CD14-positive monocyte (primary cell): ENCODE measurements at regions not wholly inside any gene's neighbourhood (a gene's known extent, or its start where the extent isn't known, plus 50 kb on each side); places are given as distances from the start of the nearest gene placed in this dataset.

Source experiments
- DNase-seq, 3 donors: peaks; one replicate each; pipeline ENCODE4 v3.0.0-alpha.2; 2011 to 2022
- H2AFZ ChIP-seq: 2 replicates; pipeline ENCODE4 v1.6.0; 2012; ENCODE audit warnings: mild to moderate bottlenecking, low read depth, low read length, inconsistent platforms; ENCODE audit not compliant: insufficient read depth, poor library complexity, severe bottlenecking
- H3K27ac ChIP-seq, 2 donors: 1 replicate in 1 of 2; 2 replicates in 1 of 2; pipeline ENCODE4 v1.5.1; 2012 to 2013; ENCODE audit warnings: low read length in 2 of 2, control low read depth in 1 of 2, inconsistent platforms in 1 of 2, low read depth in 1 of 2, mild to moderate bottlenecking in 1 of 2
- H3K27me3 ChIP-seq, 2 donors: one replicate each; pipeline versions ENCODE4 v1.6.0 to v1.6.1; 2011 to 2013; ENCODE audit warnings: low read length in 2 of 2; ENCODE audit not compliant: control insufficient read depth in 2 of 2, insufficient read depth in 2 of 2
- H3K36me3 ChIP-seq, 2 donors: replicated peaks in 1 of 2; 1 replicate in 1 of 2; 2 replicates in 1 of 2; pipeline versions ENCODE4 v1.5.1 to v1.6.1; 2012 to 2013; ENCODE audit warnings: low read length in 2 of 2, control low read depth in 1 of 2, inconsistent platforms in 1 of 2, mild to moderate bottlenecking in 1 of 2; ENCODE audit not compliant: insufficient read depth in 2 of 2, control insufficient read depth in 1 of 2
- H3K4me1 ChIP-seq, 2 donors: 1 replicate in 1 of 2; 2 replicates in 1 of 2; pipeline versions ENCODE4 v1.5.1 to v1.6.1; 2012 to 2013; ENCODE audit warnings: low read length in 2 of 2, control low read depth in 1 of 2, inconsistent platforms in 1 of 2, mild to moderate bottlenecking in 1 of 2, moderate library complexity in 1 of 2; ENCODE audit not compliant: insufficient read depth in 2 of 2, control insufficient read depth in 1 of 2
- H3K4me2 ChIP-seq: replicated peaks from 2 replicates; pipeline ENCODE3; 2012; ENCODE audit warnings: low read length, moderate library complexity, mild to moderate bottlenecking; ENCODE audit not compliant: poor library complexity, severe bottlenecking; ENCODE audit errors: extremely low read depth
- H3K4me3 ChIP-seq, 3 experiments: fragments of 200-600 bp in 1 of 3; sonication (generic) in 1 of 3; replicated peaks in 1 of 3; 1 replicate in 2 of 3; 2 replicates in 1 of 3; pipeline ENCODE4 v1.5.1; 2011 to 2013; ENCODE audit warnings: low read length in 3 of 3, mild to moderate bottlenecking in 3 of 3, control low read depth in 2 of 3, low read depth in 2 of 3, inconsistent platforms in 1 of 3, moderate library complexity in 1 of 3
- H3K79me2 ChIP-seq: 2 replicates; pipeline ENCODE4 v1.6.0; 2012; ENCODE audit warnings: mild to moderate bottlenecking, control low read depth, inconsistent platforms, low read length, moderate library complexity; ENCODE audit not compliant: insufficient read depth
- H3K9ac ChIP-seq: 2 replicates; pipeline ENCODE4 v1.6.0; 2017; ENCODE audit warnings: low read length, mild to moderate bottlenecking; ENCODE audit not compliant: insufficient read depth, poor library complexity, severe bottlenecking
- H3K9me3 ChIP-seq, 2 donors: replicated peaks in 1 of 2; 1 replicate in 1 of 2; 2 replicates in 1 of 2; pipeline versions ENCODE4 v1.5.1 to v1.6.1; 2012 to 2013; ENCODE audit warnings: low read length in 2 of 2, control low read depth in 1 of 2; ENCODE audit not compliant: control insufficient read depth in 1 of 2, insufficient read depth in 1 of 2
- H4K20me1 ChIP-seq: 2 replicates; pipeline ENCODE4 v1.6.0; 2012; ENCODE audit warnings: mild to moderate bottlenecking, low read length, control low read depth, moderate library complexity; ENCODE audit not compliant: insufficient read depth
- H3K27ac Mint-ChIP-seq, 7 donors: one replicate each; pipeline ENCODE4 v1.8.0; 2020; ENCODE audit warnings: mild to moderate bottlenecking in 7 of 7, mixed read lengths in 7 of 7, moderate library complexity in 6 of 7, inconsistent platforms in 2 of 7
- H3K27me3 Mint-ChIP-seq, 3 donors: one replicate each; pipeline ENCODE4 v1.8.0; 2021 to 2022; ENCODE audit warnings: low read depth in 3 of 3, mild to moderate bottlenecking in 3 of 3, mixed read lengths in 3 of 3, moderate library complexity in 3 of 3, inconsistent platforms in 1 of 3
- H3K36me3 Mint-ChIP-seq, 2 donors: one replicate each; pipeline ENCODE4 v1.8.0; 2020; ENCODE audit warnings: mixed read lengths in 2 of 2, inconsistent platforms in 1 of 2, mild to moderate bottlenecking in 1 of 2
- H3K4me1 Mint-ChIP-seq: one replicate; pipeline ENCODE4 v1.8.0; 2020; ENCODE audit warnings: mild to moderate bottlenecking, mixed read lengths
- H3K4me3 Mint-ChIP-seq, 2 donors: one replicate each; pipeline ENCODE4 v1.8.0; 2020; ENCODE audit warnings: mild to moderate bottlenecking in 2 of 2, mixed read lengths in 2 of 2, moderate library complexity in 1 of 2
- H3K9me3 Mint-ChIP-seq, 7 donors: one replicate each; pipeline ENCODE4 v1.8.0; 2020 to 2022; ENCODE audit warnings: mixed read lengths in 7 of 7, mild to moderate bottlenecking in 6 of 7, moderate library complexity in 6 of 7, inconsistent platforms in 2 of 7
- CTCF ChIP-seq: fragments of 200-600 bp; IDR thresholded peaks from one replicate; pipeline ENCODE4 v1.8.0; 2022; ENCODE audit warnings: antibody characterized with exemption, mild to moderate bottlenecking
- WGBS: methylation state at CpG from one replicate; pipeline ENCODE4 v1.1.5; 2013; ENCODE audit warnings: missing lambda C conversion rate; ENCODE audit not compliant: insufficient coverage; 5-methylcytosine and 5-hydroxymethylcytosine counted together
- intact Hi-C, 2 donors: fragments of 100-400 bp; cut with micrococcal nuclease; formaldehyde crosslinking; loops; one replicate each; pipeline versions ENCODE4 v1.15.0 to v1.15.1; 2023

- no peaks in the 10 kb centered on the region for H3K79me2 ChIP-seq
- DNase-seq, result no peak
- H3K9ac ChIP-seq, result no peak overlapping the region
- no peak overlapping the region for H3K4me3 ChIP-seq
- H3K27me3 ChIP-seq, result no peaks in the 10 kb centered on the region
- no peaks in the 10 kb centered on the region for H4K20me1 ChIP-seq
- Mint-ChIP-seq H3K9me3 (peaks cover 0 to 6% (median 2%) of the 10 kb centered on the region in 7 donors), H3K4me1 (no peaks in the 10 kb centered on the region), H3K27me3 (no peaks in the 10 kb centered on the region), H3K27ac (no peak overlapping the region), H3K4me3 (no peak overlapping the region), H3K36me3 (no peaks in the 10 kb centered on the region)
- H3K27ac ChIP-seq, result no peak overlapping the region
- no peak overlapping the region for H3K4me2 ChIP-seq
- no peak for TF ChIP-seq CTCF
- H2AFZ ChIP-seq, result no peak overlapping the region
- no peaks in the 10 kb centered on the region for H3K36me3 ChIP-seq
- WGBS, result no CpG with 5 or more reads among the region's 1 CpG
- intact Hi-C loops, result no loop called here
- no peaks in the 10 kb centered on the region for H3K9me3 ChIP-seq
- H3K4me1 ChIP-seq, result no peaks in the 10 kb centered on the region
Observed at GRCh38 chr6:4327841-4328240, 192.5 kb upstream of the ECI2 start.

GRCh38 chr6:4324746-4325145 is 189.4 kb upstream of the ECI2 start:
- intact Hi-C loops, result no loop called here

More at GRCh38 chr6:4324746-4325145, 189.4 kb upstream of the ECI2 start:
- Histone ChIP-seq H3K4me2 (no peak overlapping the region), H3K36me3 (no peaks in the 10 kb centered on the region), H3K79me2 (no peaks in the 10 kb centered on the region), H3K27ac (no peak overlapping the region), H3K4me1 (peaks cover 6 to 7% of the 10 kb centered on the region in 2 donors), H3K27me3 (no peaks in the 10 kb centered on the region), H3K9me3 (no peaks in the 10 kb centered on the region), H3K9ac (no peak overlapping the region), H3K4me3 (no peak overlapping the region), H4K20me1 (no peaks in the 10 kb centered on the region), H2AFZ (no peak overlapping the region)
- H3K36me3 Mint-ChIP-seq, result no peaks in the 10 kb centered on the region
- H3K4me3 Mint-ChIP-seq, result no peak overlapping the region
- H3K4me1 Mint-ChIP-seq, result peaks cover 8% of the 10 kb centered on the region
- H3K27me3 Mint-ChIP-seq, result no peaks in the 10 kb centered on the region
- peaks cover 0 to 3% (median 0%) of the 10 kb centered on the region in 7 donors for H3K9me3 Mint-ChIP-seq
- DNase-seq, result no peak
- TF ChIP-seq CTCF, result no peak
- H3K27ac Mint-ChIP-seq, result no peak overlapping the region
